BLaER1 (cell line): ENCODE measurements at regions not wholly inside any gene's neighbourhood (a gene's known extent, or its start where the extent isn't known, plus 50 kb on each side); places are given as distances from the start of the nearest gene placed in this dataset.

Experiments
- H3K27ac ChIP-seq: shearing (Covaris generic); formaldehyde crosslinking; 2 replicates; pipeline ENCODE4 v1.8.1; 2022
- H3K27me3 ChIP-seq: shearing (Covaris generic); formaldehyde crosslinking; 2 replicates; pipeline ENCODE4 v1.8.1; 2022
- H3K36me3 ChIP-seq: shearing (Covaris generic); formaldehyde crosslinking; 2 replicates; pipeline ENCODE4 v1.8.1; 2022
- H3K4me1 ChIP-seq: shearing (Covaris generic); formaldehyde crosslinking; 2 replicates; pipeline ENCODE4 v1.8.1; 2022
- H3K4me2 ChIP-seq: shearing (Covaris generic); formaldehyde crosslinking; 2 replicates; pipeline ENCODE4 v1.8.1; 2022
- H3K4me3 ChIP-seq: shearing (Covaris generic); formaldehyde crosslinking; 2 replicates; pipeline ENCODE4 v1.8.1; 2022
- H3K9ac ChIP-seq: shearing (Covaris generic); formaldehyde crosslinking; 2 replicates; pipeline ENCODE4 v1.8.1; 2022
- H3K9me3 ChIP-seq: shearing (Covaris generic); formaldehyde crosslinking; 2 replicates; pipeline ENCODE4 v1.8.1; 2022
- H4K20me1 ChIP-seq: shearing (Covaris generic); formaldehyde crosslinking; 2 replicates; pipeline ENCODE4 v1.8.1; 2022
- Cebpa-rat ChIP-seq: shearing (Covaris generic); IDR thresholded peaks from 2 replicates; pipeline ENCODE4 v1.8.1; 2022

GRCh38 chr4:4913628-4914027, 54.2 kb downstream of the MSX1 start:
- Histone ChIP-seq H4K20me1 (no peaks in the 10 kb centered on the region), H3K9me3 (peaks cover 27% of the 10 kb centered on the region), H3K4me2 (no peak overlapping the region), H3K4me3 (no peak overlapping the region), H3K27me3 (no peaks in the 10 kb centered on the region), H3K27ac (no peak overlapping the region), H3K36me3 (no peaks in the 10 kb centered on the region), H3K9ac (no peak overlapping the region), H3K4me1 (0 out of 2 replicates have a peak, but pooled peaks cover 5% of the 10 kb centered on the region)
- TF ChIP-seq Cebpa-rat, result no peak

- Histone ChIP-seq H3K4me2 (no peak overlapping the region), H3K27ac (no peak overlapping the region), H3K27me3 (no peaks in the 10 kb centered on the region), H3K9me3 (peaks cover 27% of the 10 kb centered on the region), H3K36me3 (no peaks in the 10 kb centered on the region), H3K4me1 (0 out of 2 replicates have a peak, but pooled peaks cover 5% of the 10 kb centered on the region), H3K9ac (no peak overlapping the region), H3K4me3 (no peak overlapping the region), H4K20me1 (no peaks in the 10 kb centered on the region)
- no peak for TF ChIP-seq Cebpa-rat
Measured at GRCh38 chr4:4914059-4914820, 54.8 kb downstream of the MSX1 start.

- Histone ChIP-seq H3K4me2 (no peak overlapping the region), H3K36me3 (no peaks in the 10 kb centered on the region), H3K27ac (no peak overlapping the region), H3K27me3 (no peaks in the 10 kb centered on the region), H4K20me1 (no peaks in the 10 kb centered on the region), H3K9me3 (peaks cover 33% of the 10 kb centered on the region), H3K9ac (no peak overlapping the region), H3K4me1 (0 out of 2 replicates have a peak, but pooled peaks cover 5% of the 10 kb centered on the region), H3K4me3 (no peak overlapping the region)
- TF ChIP-seq Cebpa-rat, result no peak
Measured at GRCh38 chr4:4914965-4915845, 55.7 kb downstream of the MSX1 start.

- H3K9me3 ChIP-seq, result peaks cover 33% of the 10 kb centered on the region
- H4K20me1 ChIP-seq, result no peaks in the 10 kb centered on the region
- no peak for TF ChIP-seq Cebpa-rat
- peaks cover 21% of the 10 kb centered on the region for H3K4me1 ChIP-seq
- no peak overlapping the region for H3K9ac ChIP-seq
- H3K4me2 ChIP-seq, result no peak overlapping the region
- H3K36me3 ChIP-seq, result no peaks in the 10 kb centered on the region
- H3K27ac ChIP-seq, result no peak overlapping the region
- H3K27me3 ChIP-seq, result no peaks in the 10 kb centered on the region
- no peak overlapping the region for H3K4me3 ChIP-seq
Measured at GRCh38 chr4:4918067-4918466, 58.6 kb downstream of the MSX1 start.

- Histone ChIP-seq H4K20me1 (no peaks in the 10 kb centered on the region), H3K27me3 (no peaks in the 10 kb centered on the region), H3K4me2 (no peak overlapping the region), H3K9me3 (peaks cover 47% of the 10 kb centered on the region), H3K4me1 (peaks cover 21% of the 10 kb centered on the region), H3K36me3 (no peaks in the 10 kb centered on the region), H3K4me3 (no peak overlapping the region), H3K27ac (no peak overlapping the region), H3K9ac (no peak overlapping the region)
- TF ChIP-seq Cebpa-rat, result no peak
Measured at GRCh38 chr4:4919927-4920326, 60.5 kb downstream of the MSX1 start.

GRCh38 chr4:4921077-4921476, 61.6 kb downstream of the MSX1 start:
- H3K4me1 ChIP-seq, result peaks cover 21% of the 10 kb centered on the region
- no peaks in the 10 kb centered on the region for H4K20me1 ChIP-seq
- H3K9ac ChIP-seq, result no peak overlapping the region
- no peak overlapping the region for H3K27ac ChIP-seq
- H3K9me3 ChIP-seq, result peaks cover 58% of the 10 kb centered on the region
- H3K4me2 ChIP-seq, result no peak overlapping the region
- H3K4me3 ChIP-seq, result no peak overlapping the region
- no peak for TF ChIP-seq Cebpa-rat
- no peaks in the 10 kb centered on the region for H3K36me3 ChIP-seq
- no peaks in the 10 kb centered on the region for H3K27me3 ChIP-seq

GRCh38 chr4:4922441-4922840, 63.0 kb downstream of the MSX1 start:
- H3K9me3 ChIP-seq, result peaks cover 61% of the 10 kb centered on the region
- H3K4me2 ChIP-seq, result peak overlapping the region; percentile 84
- H3K27me3 ChIP-seq, result no peaks in the 10 kb centered on the region
- H3K36me3 ChIP-seq, result no peaks in the 10 kb centered on the region
- no peak for TF ChIP-seq Cebpa-rat
- H3K4me3 ChIP-seq, result no peak overlapping the region; the same call in 1 of the 2 replicates
- peaks cover 21% of the 10 kb centered on the region for H3K4me1 ChIP-seq
- peak overlapping the region; percentile 60 for H3K27ac ChIP-seq
- no peak overlapping the region for H3K9ac ChIP-seq
- no peaks in the 10 kb centered on the region for H4K20me1 ChIP-seq

- H3K4me1 ChIP-seq, result peaks cover 24% of the 10 kb centered on the region
- H4K20me1 ChIP-seq, result no peaks in the 10 kb centered on the region
- H3K36me3 ChIP-seq, result no peaks in the 10 kb centered on the region
- H3K9ac ChIP-seq, result no peak overlapping the region
- peak overlapping the region; percentile 84 for H3K4me2 ChIP-seq
- TF ChIP-seq Cebpa-rat, result no peak
- H3K4me3 ChIP-seq, result no peak overlapping the region
- peaks cover 61% of the 10 kb centered on the region for H3K9me3 ChIP-seq
- 0 out of 2 replicates have a peak overlapping the region, but pooled peaks have one; percentile 60 for H3K27ac ChIP-seq
- H3K27me3 ChIP-seq, result no peaks in the 10 kb centered on the region
Measured at GRCh38 chr4:4923201-4923600, 63.7 kb downstream of the MSX1 start.

GRCh38 chr4:4930677-4931076, 71.2 kb downstream of the MSX1 start:
- Histone ChIP-seq H3K4me3 (no peak overlapping the region), H3K9me3 (peaks cover 25% of the 10 kb centered on the region), H3K27me3 (no peaks in the 10 kb centered on the region), H3K9ac (no peak overlapping the region), H3K27ac (no peak overlapping the region), H4K20me1 (no peaks in the 10 kb centered on the region), H3K36me3 (no peaks in the 10 kb centered on the region), H3K4me2 (no peak overlapping the region), H3K4me1 (peaks cover 14% of the 10 kb centered on the region)
- TF ChIP-seq Cebpa-rat, result no peak

- Histone ChIP-seq H3K27me3 (no peaks in the 10 kb centered on the region), H3K4me1 (peaks cover 10% of the 10 kb centered on the region), H3K27ac (no peak overlapping the region), H3K36me3 (no peaks in the 10 kb centered on the region), H4K20me1 (no peaks in the 10 kb centered on the region), H3K4me2 (no peak overlapping the region), H3K9me3 (peaks cover 5% of the 10 kb centered on the region; the same call in 1 of the 2 replicates), H3K4me3 (no peak overlapping the region), H3K9ac (no peak overlapping the region)
- TF ChIP-seq Cebpa-rat, result no peak
Measured at GRCh38 chr4:4935974-4936373, 76.5 kb downstream of the MSX1 start.
